Lung (tissue), 11 donors: ENCODE measurements at regions not wholly inside any gene's neighbourhood (a gene's known extent, or its start where the extent isn't known, plus 50 kb on each side); places are given as distances from the start of the nearest gene placed in this dataset.
A peak's percentile ranks its signal among the peaks of the same experiment; 100 is the strongest.

ENCODE experiments used
- ATAC-seq: fragments of 200-7000 bp; cut with Tn5 transposase; one replicate; pipeline ENCODE4 v1.9.1; 2020; ENCODE audit warnings: moderate number of reproducible peaks; ENCODE audit not compliant: insufficient read depth, low FRiP score
- DNase-seq, 3 donors: peaks; one replicate each; pipeline ENCODE4 v3.0.0-alpha.2; 2013 to 2017
- H3K27ac ChIP-seq, 2 donors: one replicate each; pipeline ENCODE4 v1.5.1; 2013; ENCODE audit warnings: mild to moderate bottlenecking in 2 of 2, moderate library complexity in 2 of 2, control low read depth in 1 of 2, inconsistent platforms in 1 of 2, low read depth in 1 of 2, low read length in 1 of 2
- H3K27me3 ChIP-seq, 3 donors: one replicate each; pipeline ENCODE4 v1.5.1; 2013; ENCODE audit warnings: low read length in 2 of 3; ENCODE audit not compliant: control insufficient read depth in 3 of 3, insufficient read depth in 3 of 3
- H3K36me3 ChIP-seq, 4 donors: one replicate each; pipeline ENCODE4 v1.5.1; 2013; ENCODE audit warnings: low read length in 4 of 4, mild to moderate bottlenecking in 1 of 4, moderate library complexity in 1 of 4; ENCODE audit not compliant: control insufficient read depth in 4 of 4, insufficient read depth in 4 of 4
- H3K4me1 ChIP-seq, 5 donors: one replicate each; pipeline ENCODE4 v1.5.1; 2013; ENCODE audit warnings: low read length in 5 of 5, mild to moderate bottlenecking in 2 of 5, moderate library complexity in 1 of 5; ENCODE audit not compliant: control insufficient read depth in 5 of 5, insufficient read depth in 5 of 5
- H3K4me3 ChIP-seq: one replicate; pipeline ENCODE4 v1.5.1; 2013; ENCODE audit warnings: mild to moderate bottlenecking, control low read depth, moderate library complexity
- H3K9ac ChIP-seq, 2 donors: one replicate each; pipeline ENCODE4 v1.5.1; 2013; ENCODE audit warnings: low read length in 2 of 2, control low read depth in 1 of 2; ENCODE audit not compliant: insufficient read depth in 1 of 2
- H3K9me3 ChIP-seq, 4 donors: one replicate each; pipeline ENCODE4 v1.5.1; 2013; ENCODE audit warnings: low read length in 3 of 4, mild to moderate bottlenecking in 1 of 4, moderate library complexity in 1 of 4; ENCODE audit not compliant: control insufficient read depth in 4 of 4, insufficient read depth in 3 of 4
- CTCF ChIP-seq: IDR thresholded peaks from 2 replicates; pipeline ENCODE4 v1.5.1; 2012; ENCODE audit warnings: mild to moderate bottlenecking; ENCODE audit errors: control extremely low read depth, extremely low read depth
- WGBS, 2 donors: extraction: QIAGEN DNeasy Blood & Tissue Kit; methylation state at CpG; one replicate each; pipeline ENCODE4 v1.1.7; 2013; 5-methylcytosine and 5-hydroxymethylcytosine counted together
- donor health status: control.
- donor health status: control.
- donor health status: Bipolar disorder and iron deficiency.
- donor health status: healthy.
- donor health status: DM: yes; HTN: yes; CAD: no.

DNA sequence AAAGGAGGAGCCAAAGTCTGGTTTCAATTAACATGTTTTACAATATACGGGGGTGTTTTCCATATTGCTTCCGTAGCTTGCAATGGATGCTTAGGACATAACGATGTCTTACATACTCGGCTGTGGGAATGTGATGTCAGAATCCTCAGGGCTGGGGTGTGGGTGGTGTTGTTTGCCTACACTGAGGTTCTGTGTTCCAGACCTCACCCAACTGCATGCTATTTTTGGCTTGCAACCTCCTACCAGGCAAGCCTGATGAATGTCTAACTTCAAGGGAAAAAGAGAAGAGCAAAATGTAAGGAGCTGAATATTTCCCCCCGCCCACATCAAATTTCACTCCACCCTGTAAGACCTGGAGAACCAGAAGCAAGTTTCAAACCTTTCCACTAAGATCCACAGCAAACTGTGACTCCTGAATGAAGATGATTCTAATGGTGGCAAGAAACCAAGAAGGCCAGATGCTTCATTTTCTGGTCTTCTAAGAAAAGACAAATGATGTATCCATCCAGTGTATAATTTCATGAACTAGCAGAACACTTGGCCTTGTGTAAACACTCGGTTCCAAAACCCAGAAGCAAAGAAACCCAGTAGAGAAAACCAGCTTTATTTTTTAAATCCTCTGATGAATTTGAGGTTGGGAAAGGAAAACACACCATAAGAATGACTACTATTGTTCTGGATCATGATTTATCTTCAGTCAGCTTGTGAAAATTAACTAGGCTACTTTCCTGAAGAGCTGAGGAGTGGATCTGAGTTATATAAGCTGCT lies 227.9 kb downstream of the DACT1 start:
- WGBS, 2 donors = 86 to 93% methylated on average over 6 of the region's 6 CpGs
- Histone ChIP-seq H3K27me3 (no peaks in the 10 kb centered on the region), H3K4me3 (no peak overlapping the region), H3K27ac (no peak overlapping the region), H3K9me3 (no peaks in the 10 kb centered on the region), H3K36me3 (no peaks in the 10 kb centered on the region), H3K4me1 (peaks cover 0 to 41% (median 0%) of the 10 kb centered on the region in 5 donors), H3K9ac (no peak overlapping the region)
- DNase-seq = peak in 1 of 3 donors; percentile 35
- no peak for ATAC-seq
- TF ChIP-seq CTCF = no peak

GRCh38 chr14:58866391-58866790 lies 228.6 kb downstream of the DACT1 start:
- H3K4me3 ChIP-seq = no peak overlapping the region
- H3K4me1 ChIP-seq = peaks cover 0 to 43% (median 0%) of the 10 kb centered on the region in 5 donors
- 73 to 76% methylated on average over 3 of the region's 3 CpGs for WGBS, 2 donors
- no peak overlapping the region for H3K9ac ChIP-seq
- peak overlapping the region in 1 of 2 donors; percentile 21 for H3K27ac ChIP-seq
- no peak for TF ChIP-seq CTCF
- DNase-seq = no peak
- no peaks in the 10 kb centered on the region for H3K36me3 ChIP-seq
- no peaks in the 10 kb centered on the region for H3K9me3 ChIP-seq
- H3K27me3 ChIP-seq = no peaks in the 10 kb centered on the region
- no peak for ATAC-seq

GRCh38 chr14:58870961-58871360 lies 233.2 kb downstream of the DACT1 start:
- no peak overlapping the region for H3K9ac ChIP-seq

More at GRCh38 chr14:58870961-58871360, 233.2 kb downstream of the DACT1 start:
- no peak overlapping the region for H3K27ac ChIP-seq
- no peak overlapping the region for H3K4me3 ChIP-seq
- DNase-seq (no peak), ATAC-seq (no peak)
- H3K9me3 ChIP-seq = no peaks in the 10 kb centered on the region
- no peaks in the 10 kb centered on the region for H3K27me3 ChIP-seq
- no peaks in the 10 kb centered on the region for H3K36me3 ChIP-seq
- TF ChIP-seq CTCF = no peak
- H3K4me1 ChIP-seq = peaks cover 0 to 36% (median 3%) of the 10 kb centered on the region in 5 donors
- 93 to 96% methylated on average over 4 of the region's 4 CpGs for WGBS, 2 donors
